HT1080 (cell line): ENCODE measurements at regions not wholly inside any gene's neighbourhood (a gene's known extent, or its start where the extent isn't known, plus 50 kb on each side); places are given as distances from the start of the nearest gene placed in this dataset.
"Not testable (repeated sequence)": the region's sequence is repeated elsewhere in the genome, so short reads cannot be mapped to it uniquely, and the experiment has no call there.

Experiments
- DNase-seq: peaks from one replicate; pipeline ENCODE4 v3.0.0-alpha.2; 2015; ENCODE audit warnings: low read depth

DNA sequence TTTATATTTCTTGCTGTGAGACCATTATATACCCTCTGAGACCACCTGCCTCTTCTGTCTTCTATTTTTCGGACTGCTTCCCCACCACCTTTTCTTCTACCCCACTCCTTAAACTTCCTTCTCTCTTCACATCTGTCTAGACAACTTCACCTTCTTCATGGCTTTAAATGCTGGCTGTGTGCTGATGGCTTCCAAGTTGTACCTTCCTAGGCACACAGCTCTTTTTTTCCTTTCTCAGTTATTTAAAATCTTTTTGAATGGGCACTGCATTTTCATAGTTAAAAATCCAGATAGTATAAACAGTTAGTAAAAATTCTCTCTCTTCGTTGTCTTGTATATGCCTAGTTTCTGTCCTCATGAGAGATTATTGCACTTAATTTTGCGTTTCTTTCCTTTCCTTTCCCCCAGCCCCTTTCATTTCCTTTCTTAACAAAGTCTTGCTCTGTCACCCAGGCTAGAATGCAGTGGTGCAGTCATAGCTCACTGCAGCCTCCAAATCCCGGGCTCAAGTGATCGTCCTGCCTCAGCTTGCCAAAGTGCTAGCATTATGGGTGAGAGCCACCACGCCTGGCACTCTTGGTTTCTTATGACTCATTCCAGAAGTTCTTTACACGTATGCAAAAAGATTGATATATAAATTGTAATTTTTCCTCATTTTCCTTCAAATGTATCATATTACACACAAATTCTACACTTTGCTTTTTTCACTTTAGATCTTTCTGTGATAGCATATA lies 114.3 kb downstream of the NPIPB5 start:
- DNase-seq: no peak

DNA sequence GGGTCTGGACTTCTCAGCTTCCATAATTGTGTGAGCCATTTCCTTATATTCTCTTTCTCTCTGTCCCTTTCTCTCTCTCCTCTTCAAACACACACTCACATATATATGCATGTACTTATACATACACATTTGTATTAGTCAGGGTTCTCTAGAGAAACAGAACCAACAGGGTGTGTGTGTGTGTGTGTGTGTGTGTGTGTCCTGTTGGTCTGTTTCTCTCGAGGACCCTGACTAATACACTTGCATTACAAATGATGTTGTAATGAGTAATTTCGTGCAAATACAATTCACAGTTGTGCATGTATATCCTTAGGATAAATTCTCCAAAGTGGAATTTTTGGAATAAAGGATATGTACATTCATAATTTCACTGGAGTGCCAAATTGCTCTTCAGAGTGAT lies 115.3 kb downstream of the NPIPB5 start:
- DNase-seq: peak; percentile 70

DNA sequence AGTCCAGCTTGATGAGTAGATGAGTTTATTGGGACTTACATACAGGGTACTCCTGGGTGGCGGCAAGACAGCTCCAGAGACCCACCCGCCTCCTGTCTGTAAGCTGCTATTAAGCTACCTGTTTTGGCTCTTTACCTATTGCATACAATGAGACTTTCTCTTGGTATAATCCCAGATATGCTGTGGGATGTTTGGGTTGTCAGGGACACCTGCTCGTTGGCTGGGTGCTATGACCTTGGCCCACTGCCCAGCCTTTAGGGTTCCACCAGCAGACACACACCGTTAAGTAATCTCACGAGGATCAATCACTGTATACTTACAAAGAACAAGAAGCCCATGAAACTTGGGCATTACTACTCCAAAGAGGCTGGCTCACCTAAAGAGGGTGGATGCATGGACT lies 116.4 kb downstream of the NPIPB5 start:
- DNase-seq: no peak

DNA sequence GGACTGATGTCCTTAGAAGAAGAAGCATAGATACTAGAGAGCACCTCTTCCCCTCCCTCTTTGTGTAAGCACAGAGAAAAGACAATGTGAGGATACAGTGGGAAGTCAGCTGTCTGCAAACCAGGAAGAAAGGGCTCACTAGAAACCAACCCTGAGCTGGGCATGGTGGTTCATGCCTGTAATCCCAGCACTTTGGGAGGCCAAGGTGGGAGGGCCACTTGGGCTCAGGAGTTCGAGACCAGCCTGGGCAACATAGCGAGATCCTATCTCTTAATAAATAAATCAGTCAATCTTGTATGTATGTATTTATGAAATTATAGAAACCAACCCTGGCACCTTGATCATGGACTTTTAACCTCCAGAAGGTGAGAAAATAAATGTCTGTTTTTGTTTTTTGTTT lies 118.3 kb downstream of the NPIPB5 start:
- no peak for DNase-seq

DNA sequence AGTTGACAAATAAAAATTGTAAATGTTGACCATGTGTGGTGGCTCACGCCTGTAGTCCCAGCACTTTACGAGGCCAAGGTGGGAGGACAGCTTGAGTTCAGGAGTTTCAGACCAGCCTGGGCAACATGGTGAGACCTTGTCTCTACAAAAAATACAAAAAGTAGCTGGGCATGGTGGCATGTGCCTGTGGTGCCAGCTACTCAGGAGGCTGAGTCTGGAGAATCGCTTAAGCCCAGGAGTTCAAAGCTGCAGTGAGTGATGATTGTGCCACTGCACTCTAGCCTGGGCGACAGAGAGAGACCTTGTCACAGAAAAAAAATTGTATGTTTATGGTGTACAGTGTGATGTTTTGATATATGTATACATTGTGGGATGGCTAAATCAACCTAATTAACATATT lies 119.6 kb downstream of the NPIPB5 start:
- no peak for DNase-seq

DNA sequence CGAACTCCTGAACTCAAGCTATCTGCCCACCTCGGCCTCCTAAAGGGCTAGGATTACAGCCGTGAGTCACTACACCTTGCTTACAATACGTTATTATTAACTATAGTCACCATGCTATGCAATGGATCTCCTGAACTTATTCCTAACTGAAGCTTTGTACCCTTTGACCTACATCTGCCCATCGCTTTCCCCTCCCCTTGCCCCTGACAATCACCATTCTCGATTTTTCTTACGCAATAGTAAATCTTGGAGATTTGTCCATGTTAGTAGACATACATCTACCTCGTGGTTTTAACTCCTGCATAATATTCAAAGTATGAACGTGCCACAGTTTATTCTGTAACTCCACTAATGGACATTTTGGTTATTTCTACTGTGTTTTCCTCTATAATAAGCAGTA lies 120.6 kb downstream of the NPIPB5 start:
- no peak for DNase-seq

DNA sequence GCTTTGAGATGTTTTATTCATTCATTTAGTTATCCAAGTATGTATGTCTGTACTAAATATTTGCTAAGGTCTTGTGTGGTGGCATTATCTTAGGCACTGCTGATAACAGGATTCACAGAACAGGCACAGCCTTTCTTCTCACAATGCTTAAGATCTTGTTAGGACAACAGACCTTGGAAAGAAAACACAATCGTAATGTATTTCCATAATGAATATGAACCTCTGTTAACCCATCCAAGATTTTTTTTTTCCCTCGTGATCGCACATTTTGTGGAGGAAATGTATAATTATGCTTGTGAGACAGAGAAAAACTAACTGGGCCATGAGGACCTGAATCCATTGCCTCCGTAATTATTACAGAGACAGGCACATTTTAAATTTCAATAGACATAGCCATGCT lies 121.9 kb downstream of the NPIPB5 start:
- no peak for DNase-seq

DNA sequence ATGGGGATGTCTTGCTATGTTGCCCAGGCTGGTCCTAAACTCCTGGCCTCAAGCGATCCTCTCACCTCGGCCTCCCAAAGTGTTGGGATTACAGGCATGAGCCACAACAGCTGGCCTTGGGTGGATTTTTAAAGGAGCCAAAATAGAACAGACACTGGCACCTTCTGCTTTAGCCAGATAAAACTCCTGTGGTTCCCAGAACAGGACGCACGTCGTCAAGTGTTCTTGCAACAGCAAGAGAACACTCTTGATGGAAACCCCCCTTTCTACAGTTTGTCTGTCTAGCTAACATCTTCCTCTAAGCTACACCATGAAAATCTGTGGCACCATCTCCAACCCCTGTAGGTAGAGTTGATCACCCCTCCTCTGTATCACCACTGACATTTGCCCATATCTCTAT lies 122.6 kb downstream of the NPIPB5 start:
- no peak for DNase-seq

DNA sequence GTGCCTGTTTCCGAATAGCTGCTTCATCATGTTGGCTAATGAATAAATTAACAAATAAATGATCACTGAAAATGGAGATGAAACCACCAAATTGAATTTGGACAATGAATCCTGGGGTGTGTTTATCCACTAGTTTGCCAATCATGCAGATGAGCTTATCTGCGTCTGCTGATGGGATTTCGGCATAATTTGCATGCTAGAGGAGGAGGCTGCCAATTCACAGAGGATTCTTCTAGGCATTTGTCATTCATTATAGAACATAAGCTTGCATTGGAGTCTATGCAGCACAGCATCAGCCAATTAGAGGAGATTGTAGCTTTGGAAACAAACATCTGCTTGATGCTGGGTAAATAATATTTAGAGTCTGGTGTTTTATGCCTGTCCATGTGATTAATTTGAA lies 123.1 kb downstream of the NPIPB5 start:
- DNase-seq: no peak

DNA sequence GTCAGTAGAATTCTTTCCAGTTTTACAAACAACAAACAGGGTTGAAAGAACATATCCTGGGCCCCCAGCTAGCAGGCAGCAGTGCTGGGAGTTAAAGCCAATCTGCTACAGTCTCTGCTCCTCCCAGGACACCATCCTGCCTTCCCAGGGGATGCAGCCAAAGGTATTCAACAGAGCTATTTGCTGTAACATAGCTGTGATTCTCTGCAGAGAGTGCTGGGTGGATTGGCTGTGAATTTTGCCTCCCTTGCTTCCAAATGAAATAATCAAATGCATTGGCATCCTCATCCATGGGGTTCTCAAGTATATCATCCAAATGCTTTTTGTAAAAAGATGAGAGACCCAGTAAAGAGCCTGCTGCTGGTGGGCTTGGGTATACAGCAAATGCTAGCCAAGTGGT lies 124.3 kb downstream of the NPIPB5 start:
- no peak for DNase-seq

DNA sequence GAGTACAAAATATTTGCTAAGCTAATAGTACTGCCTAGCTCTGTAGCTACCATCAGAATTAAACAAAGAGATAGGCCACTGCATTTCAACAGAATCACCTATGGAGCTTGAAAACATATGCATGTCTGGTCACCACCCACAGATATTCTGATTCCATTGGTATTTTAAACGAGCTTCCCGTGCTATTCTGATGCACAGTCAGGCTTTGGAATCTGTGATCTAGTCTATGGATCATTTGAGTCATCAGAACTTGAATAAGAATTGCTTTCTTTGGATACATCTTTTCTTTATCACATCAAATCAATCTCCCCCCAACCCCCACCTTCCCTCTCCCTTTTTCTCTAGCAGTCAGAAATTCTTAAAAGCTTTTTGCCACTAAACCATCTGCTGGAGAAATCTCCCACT lies 124.7 kb downstream of the NPIPB5 start:
- no peak for DNase-seq

DNA sequence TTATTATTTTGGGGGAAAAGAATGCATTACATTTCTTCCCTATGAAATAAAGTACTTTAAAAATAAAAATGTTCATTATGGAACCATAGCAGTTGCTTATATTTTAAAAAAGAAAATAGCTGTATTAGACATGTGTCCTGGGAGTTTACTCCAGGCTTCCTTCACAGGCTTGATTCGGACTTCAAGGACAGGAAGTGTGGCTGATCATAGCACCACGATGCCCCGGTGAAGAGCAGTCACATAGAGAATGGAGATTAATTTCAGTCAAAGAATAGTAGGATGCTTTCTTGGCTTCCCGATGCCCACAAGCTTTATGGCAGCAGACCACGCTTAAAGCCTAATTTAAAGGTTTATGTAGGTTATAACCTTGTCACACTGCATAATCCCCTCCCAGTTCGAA lies 125.1 kb downstream of the NPIPB5 start:
- no peak for DNase-seq

DNA sequence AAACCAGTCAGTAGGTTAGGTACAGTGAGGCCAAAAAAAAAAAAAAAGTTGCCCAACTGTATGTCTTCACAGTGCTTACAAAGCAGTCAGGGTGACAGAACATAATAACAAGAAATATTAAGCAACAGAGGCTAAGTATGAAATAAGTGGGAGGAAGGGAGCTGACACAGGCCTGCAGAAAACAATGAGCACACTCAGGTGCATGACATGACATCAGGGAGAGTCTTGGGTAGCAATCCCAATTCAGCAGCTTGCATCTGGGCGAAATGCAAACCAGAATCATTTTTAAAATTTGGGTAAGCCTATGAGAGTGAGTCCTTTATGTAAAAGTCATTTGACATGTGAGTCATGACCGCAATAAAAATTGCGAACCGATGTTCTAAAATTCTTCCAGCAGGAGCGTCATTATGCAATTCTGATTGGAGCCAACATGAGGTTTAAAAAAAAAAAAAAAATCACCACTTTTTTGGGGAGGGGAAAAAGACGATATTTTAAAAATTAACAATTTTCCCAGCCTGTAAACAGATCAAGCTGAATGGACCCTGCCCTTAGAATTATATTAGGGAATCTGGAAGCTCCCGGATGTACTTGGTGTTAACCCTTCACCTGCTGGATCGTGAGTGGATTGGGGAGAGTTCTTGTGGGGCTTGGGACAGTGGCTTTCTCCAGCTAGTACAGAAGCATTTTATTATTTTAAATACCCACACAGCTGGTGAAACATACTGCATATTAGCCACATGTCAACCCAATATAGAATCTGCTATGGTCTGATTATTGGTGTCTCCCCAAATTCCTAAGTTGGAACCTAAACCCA lies 127.9 kb downstream of the NPIPB5 start:
- DNase-seq: peak; percentile 90

DNA sequence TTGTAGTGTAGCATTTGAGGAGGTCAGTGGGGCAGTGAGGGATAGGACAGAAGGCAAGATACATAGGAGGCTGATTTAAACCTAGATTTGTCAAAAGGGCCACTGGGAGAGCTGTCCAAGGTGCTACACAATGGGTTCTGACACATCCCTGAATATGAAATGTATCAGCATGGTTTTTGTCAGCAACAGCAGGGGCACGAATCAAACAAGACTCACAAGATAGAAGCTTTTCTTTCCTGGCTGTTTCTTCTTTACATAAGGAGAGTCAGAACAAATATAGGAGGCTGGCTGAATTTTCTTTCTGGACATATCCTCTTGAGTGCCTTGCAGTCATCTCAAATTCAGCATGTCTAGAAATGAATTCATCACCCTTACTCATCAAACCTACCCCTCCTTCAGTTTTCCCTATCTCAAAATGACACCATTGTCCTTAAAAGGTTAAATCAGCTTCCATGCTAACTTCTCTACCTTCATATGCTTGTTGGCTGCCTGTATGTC lies 130.5 kb downstream of the NPIPB5 start:
- DNase-seq: peak; percentile 52

DNA sequence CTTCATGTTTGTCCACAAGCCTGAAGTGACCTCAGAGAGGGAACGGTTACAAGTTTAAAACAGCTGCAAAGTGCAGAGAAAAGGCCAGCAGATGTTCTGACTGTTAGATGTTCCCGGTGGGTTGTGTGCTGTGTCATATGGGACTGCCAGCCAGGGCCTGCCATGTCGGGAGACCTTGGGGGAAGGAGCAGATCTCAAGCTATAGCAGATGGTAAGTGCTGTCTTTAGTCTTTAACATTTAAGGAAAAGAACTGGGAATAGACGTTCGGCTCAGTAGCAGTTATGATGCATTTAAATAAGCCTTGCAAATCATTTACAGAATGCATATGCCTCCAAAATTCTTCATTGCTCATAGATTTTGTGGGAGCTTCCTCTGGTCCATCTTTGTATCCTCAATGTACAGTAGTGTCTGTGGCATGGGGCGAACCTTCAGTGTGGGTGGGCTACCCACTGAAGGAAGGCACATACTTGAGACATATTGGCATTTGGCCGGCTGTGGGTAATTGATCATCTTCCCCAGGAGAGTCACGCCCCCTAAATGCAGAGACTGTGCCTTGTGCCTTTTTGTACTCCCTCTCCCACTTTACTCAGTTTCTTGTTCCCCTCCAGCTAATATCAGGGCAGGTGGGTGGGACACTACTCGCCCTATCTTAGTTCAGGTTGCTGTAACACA lies 131.9 kb downstream of the NPIPB5 start:
- no peak for DNase-seq

DNA sequence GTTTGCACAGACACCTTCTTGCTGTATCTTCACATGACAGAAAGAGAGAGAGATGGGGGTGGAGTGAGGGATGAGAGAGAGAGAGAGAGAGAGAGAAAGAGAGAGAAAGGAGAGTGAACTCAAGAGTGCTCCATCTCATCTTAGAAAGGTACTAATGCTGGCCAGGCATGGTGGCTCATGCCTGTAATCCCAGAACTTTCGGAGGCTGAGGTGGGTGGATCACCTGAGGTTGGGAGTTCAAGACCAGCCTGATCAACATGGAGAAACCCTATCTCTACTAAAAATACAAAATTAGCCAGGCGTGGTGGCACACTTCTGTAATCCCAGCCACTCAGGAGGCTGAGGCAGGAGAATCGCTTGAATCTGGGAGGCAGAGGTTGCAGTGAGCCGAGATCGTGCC lies 132.5 kb downstream of the NPIPB5 start:
- not testable (repeated sequence) for DNase-seq

DNA sequence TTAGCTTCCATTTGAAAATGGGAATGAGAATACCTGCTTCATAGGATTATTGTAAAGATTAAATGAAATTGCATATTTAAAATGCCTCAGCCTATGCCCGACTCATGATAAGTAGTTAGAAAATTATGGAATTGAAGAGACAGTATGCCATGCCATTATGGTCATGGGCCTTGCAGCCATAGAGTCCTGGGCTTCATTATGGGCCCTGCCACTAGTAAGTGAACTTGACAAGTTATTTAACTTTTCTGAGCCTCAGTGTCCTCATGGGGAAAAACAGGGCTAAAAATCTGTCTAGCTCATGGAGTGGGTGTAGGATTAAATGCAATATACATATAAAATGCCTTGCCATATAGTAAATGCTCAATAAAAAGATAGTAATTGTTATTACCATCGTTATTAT lies 133.2 kb downstream of the NPIPB5 start:
- no peak for DNase-seq

DNA sequence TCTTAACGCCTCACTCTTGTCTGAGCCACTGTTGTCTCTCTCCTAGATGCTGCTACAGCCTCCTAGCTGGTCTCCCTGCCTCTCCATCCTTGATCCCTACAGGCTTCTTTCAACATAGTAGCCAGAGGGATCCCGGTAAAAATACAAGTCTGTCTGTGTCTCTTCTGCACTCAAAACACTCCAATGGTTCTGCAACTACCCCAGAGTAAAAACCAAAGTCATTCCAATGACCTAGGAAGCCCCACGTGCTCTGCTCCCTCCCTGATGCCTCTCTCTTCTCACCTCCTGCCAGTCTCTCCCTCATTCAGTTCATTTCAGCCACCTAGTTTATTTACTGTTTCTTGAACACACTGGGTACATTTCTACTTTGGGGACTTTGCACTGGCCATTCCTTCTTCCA lies 135.2 kb downstream of the NPIPB5 start:
- DNase-seq: no peak

DNA sequence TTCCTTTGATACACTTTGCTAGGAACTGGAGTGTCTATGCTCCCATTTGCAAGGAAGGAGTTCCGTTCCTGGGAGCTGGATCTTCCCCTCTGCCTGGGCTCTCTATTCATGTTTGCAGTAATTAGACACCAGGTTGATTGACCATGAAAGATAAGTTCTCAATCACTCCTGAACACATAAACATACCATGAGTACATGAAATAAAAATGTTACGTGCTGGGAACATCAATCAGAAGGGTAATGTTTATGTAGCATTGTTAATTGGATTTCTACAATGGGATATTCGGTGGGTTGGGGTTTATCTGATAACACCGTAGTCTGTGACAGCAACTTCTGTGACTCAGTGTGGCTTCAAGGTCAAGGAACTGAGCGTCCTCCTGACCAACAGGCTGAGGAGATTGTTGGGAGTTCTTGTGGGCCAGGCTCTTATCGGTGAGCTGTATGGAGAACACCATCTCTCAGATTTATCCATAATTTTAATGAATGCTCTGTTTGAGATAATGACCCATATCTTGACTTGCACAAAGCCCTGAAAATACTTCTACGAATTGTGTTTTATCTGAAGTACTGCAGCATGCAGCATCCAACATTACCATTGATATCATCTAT lies 136.4 kb downstream of the NPIPB5 start:
- DNase-seq: no peak

DNA sequence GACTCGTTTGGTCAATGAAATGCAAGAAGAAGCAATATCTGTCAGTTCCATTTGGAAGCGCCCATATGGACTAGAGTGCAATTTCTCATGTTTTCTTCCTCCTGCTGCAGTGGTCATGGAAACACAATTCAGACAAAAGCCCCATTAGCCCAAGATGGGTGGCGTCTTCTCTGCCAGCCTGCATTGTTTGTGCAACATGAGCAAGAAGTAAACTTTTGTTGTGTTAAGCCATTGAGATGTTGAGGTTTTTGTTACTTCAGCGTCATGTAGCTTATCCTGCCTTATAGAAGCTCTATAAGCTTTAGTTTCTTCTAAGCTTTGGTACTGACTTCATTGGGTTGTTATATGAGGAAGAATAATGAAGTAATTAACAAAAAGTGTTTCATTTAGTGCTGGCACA lies 137.4 kb downstream of the NPIPB5 start:
- no peak for DNase-seq

DNA sequence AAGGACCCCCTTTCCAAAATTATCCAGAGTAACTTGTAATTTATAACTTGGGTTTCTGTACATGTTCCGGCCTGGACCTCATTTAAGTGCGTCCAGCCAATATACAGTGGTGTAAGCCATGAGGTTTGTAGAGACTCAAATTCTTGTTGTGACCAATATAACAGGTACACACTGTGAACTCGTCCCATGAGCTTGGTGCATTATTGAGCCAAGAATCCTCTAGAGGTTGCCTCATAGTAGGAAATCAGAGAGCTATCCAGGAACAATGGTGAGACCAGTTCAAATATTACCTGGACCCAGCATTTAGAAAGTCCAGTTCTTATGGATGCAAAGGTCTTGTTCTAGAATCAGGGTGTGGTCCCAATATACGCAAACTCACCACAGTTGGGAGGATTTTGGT lies 138.2 kb downstream of the NPIPB5 start:
- no peak for DNase-seq
